CD14-positive monocyte (primary cell): ENCODE measurements at regions not wholly inside any gene's neighbourhood (a gene's known extent, or its start where the extent isn't known, plus 50 kb on each side); places are given as distances from the start of the nearest gene placed in this dataset.

Experiments
- DNase-seq, 3 donors: peaks; one replicate each; pipeline ENCODE4 v3.0.0-alpha.2; 2011 to 2022
- H2AFZ ChIP-seq: 2 replicates; pipeline ENCODE4 v1.6.0; 2012; ENCODE audit warnings: mild to moderate bottlenecking, low read depth, low read length, inconsistent platforms; ENCODE audit not compliant: insufficient read depth, poor library complexity, severe bottlenecking
- H3K27ac ChIP-seq, 2 donors: 1 replicate in 1 of 2; 2 replicates in 1 of 2; pipeline ENCODE4 v1.5.1; 2012 to 2013; ENCODE audit warnings: low read length in 2 of 2, control low read depth in 1 of 2, inconsistent platforms in 1 of 2, low read depth in 1 of 2, mild to moderate bottlenecking in 1 of 2
- H3K27me3 ChIP-seq, 2 donors: one replicate each; pipeline versions ENCODE4 v1.6.0 to v1.6.1; 2011 to 2013; ENCODE audit warnings: low read length in 2 of 2; ENCODE audit not compliant: control insufficient read depth in 2 of 2, insufficient read depth in 2 of 2
- H3K36me3 ChIP-seq, 2 donors: replicated peaks in 1 of 2; 1 replicate in 1 of 2; 2 replicates in 1 of 2; pipeline versions ENCODE4 v1.5.1 to v1.6.1; 2012 to 2013; ENCODE audit warnings: low read length in 2 of 2, control low read depth in 1 of 2, inconsistent platforms in 1 of 2, mild to moderate bottlenecking in 1 of 2; ENCODE audit not compliant: insufficient read depth in 2 of 2, control insufficient read depth in 1 of 2
- H3K4me1 ChIP-seq, 2 donors: 1 replicate in 1 of 2; 2 replicates in 1 of 2; pipeline versions ENCODE4 v1.5.1 to v1.6.1; 2012 to 2013; ENCODE audit warnings: low read length in 2 of 2, control low read depth in 1 of 2, inconsistent platforms in 1 of 2, mild to moderate bottlenecking in 1 of 2, moderate library complexity in 1 of 2; ENCODE audit not compliant: insufficient read depth in 2 of 2, control insufficient read depth in 1 of 2
- H3K4me2 ChIP-seq: replicated peaks from 2 replicates; pipeline ENCODE3; 2012; ENCODE audit warnings: low read length, moderate library complexity, mild to moderate bottlenecking; ENCODE audit not compliant: poor library complexity, severe bottlenecking; ENCODE audit errors: extremely low read depth
- H3K4me3 ChIP-seq, 3 experiments: fragments of 200-600 bp in 1 of 3; sonication (generic) in 1 of 3; replicated peaks in 1 of 3; 1 replicate in 2 of 3; 2 replicates in 1 of 3; pipeline ENCODE4 v1.5.1; 2011 to 2013; ENCODE audit warnings: low read length in 3 of 3, mild to moderate bottlenecking in 3 of 3, control low read depth in 2 of 3, low read depth in 2 of 3, inconsistent platforms in 1 of 3, moderate library complexity in 1 of 3
- H3K79me2 ChIP-seq: 2 replicates; pipeline ENCODE4 v1.6.0; 2012; ENCODE audit warnings: mild to moderate bottlenecking, control low read depth, inconsistent platforms, low read length, moderate library complexity; ENCODE audit not compliant: insufficient read depth
- H3K9ac ChIP-seq: 2 replicates; pipeline ENCODE4 v1.6.0; 2017; ENCODE audit warnings: low read length, mild to moderate bottlenecking; ENCODE audit not compliant: insufficient read depth, poor library complexity, severe bottlenecking
- H3K9me3 ChIP-seq, 2 donors: replicated peaks in 1 of 2; 1 replicate in 1 of 2; 2 replicates in 1 of 2; pipeline versions ENCODE4 v1.5.1 to v1.6.1; 2012 to 2013; ENCODE audit warnings: low read length in 2 of 2, control low read depth in 1 of 2; ENCODE audit not compliant: control insufficient read depth in 1 of 2, insufficient read depth in 1 of 2
- H4K20me1 ChIP-seq: 2 replicates; pipeline ENCODE4 v1.6.0; 2012; ENCODE audit warnings: mild to moderate bottlenecking, low read length, control low read depth, moderate library complexity; ENCODE audit not compliant: insufficient read depth
- H3K27ac Mint-ChIP-seq, 7 donors: one replicate each; pipeline ENCODE4 v1.8.0; 2020; ENCODE audit warnings: mild to moderate bottlenecking in 7 of 7, mixed read lengths in 7 of 7, moderate library complexity in 6 of 7, inconsistent platforms in 2 of 7
- H3K27me3 Mint-ChIP-seq, 3 donors: one replicate each; pipeline ENCODE4 v1.8.0; 2021 to 2022; ENCODE audit warnings: low read depth in 3 of 3, mild to moderate bottlenecking in 3 of 3, mixed read lengths in 3 of 3, moderate library complexity in 3 of 3, inconsistent platforms in 1 of 3
- H3K36me3 Mint-ChIP-seq, 2 donors: one replicate each; pipeline ENCODE4 v1.8.0; 2020; ENCODE audit warnings: mixed read lengths in 2 of 2, inconsistent platforms in 1 of 2, mild to moderate bottlenecking in 1 of 2
- H3K4me1 Mint-ChIP-seq: one replicate; pipeline ENCODE4 v1.8.0; 2020; ENCODE audit warnings: mild to moderate bottlenecking, mixed read lengths
- H3K4me3 Mint-ChIP-seq, 2 donors: one replicate each; pipeline ENCODE4 v1.8.0; 2020; ENCODE audit warnings: mild to moderate bottlenecking in 2 of 2, mixed read lengths in 2 of 2, moderate library complexity in 1 of 2
- H3K9me3 Mint-ChIP-seq, 7 donors: one replicate each; pipeline ENCODE4 v1.8.0; 2020 to 2022; ENCODE audit warnings: mixed read lengths in 7 of 7, mild to moderate bottlenecking in 6 of 7, moderate library complexity in 6 of 7, inconsistent platforms in 2 of 7
- WGBS: methylation state at CpG from one replicate; pipeline ENCODE4 v1.1.5; 2013; ENCODE audit warnings: missing lambda C conversion rate; ENCODE audit not compliant: insufficient coverage; 5-methylcytosine and 5-hydroxymethylcytosine counted together
- intact Hi-C, 2 donors: fragments of 100-400 bp; cut with micrococcal nuclease; formaldehyde crosslinking; loops; one replicate each; pipeline versions ENCODE4 v1.15.0 to v1.15.1; 2023
- TF ChIP-seq, protein P1 (sequence below): fragments of 200-600 bp; IDR thresholded peaks from one replicate; pipeline ENCODE4 v1.8.0; 2022; ENCODE audit warnings: antibody characterized with exemption, mild to moderate bottlenecking

DNA sequence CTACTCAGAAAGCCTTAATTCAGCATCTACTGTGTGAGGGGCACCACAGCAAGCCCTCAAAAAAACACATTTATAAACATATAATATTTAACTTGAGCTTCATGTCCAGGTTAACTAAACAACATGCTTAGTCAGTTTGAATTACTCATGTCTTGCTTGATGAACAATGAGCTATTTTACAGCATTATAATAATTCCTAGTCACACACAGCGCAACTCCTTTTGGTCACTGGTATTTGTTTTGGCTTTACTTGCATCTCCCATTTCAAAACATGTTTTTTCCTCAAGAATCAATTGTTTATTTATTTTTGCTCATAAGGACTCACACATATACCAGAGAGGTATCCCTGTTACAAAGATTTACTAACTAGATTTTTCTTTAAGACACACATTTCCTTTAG, 616.7 kb upstream of the DAB2 start:
- no peaks in the 10 kb centered on the region for H3K4me1 ChIP-seq
- no peaks in the 10 kb centered on the region for H3K9me3 ChIP-seq
- no peak overlapping the region for H3K4me3 ChIP-seq
- Mint-ChIP-seq H3K27ac (no peak overlapping the region), H3K27me3 (peaks cover 0 to 2% (median 0%) of the 10 kb centered on the region in 3 donors), H3K36me3 (no peaks in the 10 kb centered on the region), H3K9me3 (peaks cover 0 to 4% (median 1%) of the 10 kb centered on the region in 7 donors), H3K4me3 (no peak overlapping the region), H3K4me1 (peaks cover 5% of the 10 kb centered on the region)
- H3K9ac ChIP-seq, result no peak overlapping the region
- no peaks in the 10 kb centered on the region for H3K36me3 ChIP-seq
- no peaks in the 10 kb centered on the region for H4K20me1 ChIP-seq
- no peak overlapping the region for H3K4me2 ChIP-seq
- H3K27ac ChIP-seq, result no peak overlapping the region
- TF ChIP-seq, protein P1, sequence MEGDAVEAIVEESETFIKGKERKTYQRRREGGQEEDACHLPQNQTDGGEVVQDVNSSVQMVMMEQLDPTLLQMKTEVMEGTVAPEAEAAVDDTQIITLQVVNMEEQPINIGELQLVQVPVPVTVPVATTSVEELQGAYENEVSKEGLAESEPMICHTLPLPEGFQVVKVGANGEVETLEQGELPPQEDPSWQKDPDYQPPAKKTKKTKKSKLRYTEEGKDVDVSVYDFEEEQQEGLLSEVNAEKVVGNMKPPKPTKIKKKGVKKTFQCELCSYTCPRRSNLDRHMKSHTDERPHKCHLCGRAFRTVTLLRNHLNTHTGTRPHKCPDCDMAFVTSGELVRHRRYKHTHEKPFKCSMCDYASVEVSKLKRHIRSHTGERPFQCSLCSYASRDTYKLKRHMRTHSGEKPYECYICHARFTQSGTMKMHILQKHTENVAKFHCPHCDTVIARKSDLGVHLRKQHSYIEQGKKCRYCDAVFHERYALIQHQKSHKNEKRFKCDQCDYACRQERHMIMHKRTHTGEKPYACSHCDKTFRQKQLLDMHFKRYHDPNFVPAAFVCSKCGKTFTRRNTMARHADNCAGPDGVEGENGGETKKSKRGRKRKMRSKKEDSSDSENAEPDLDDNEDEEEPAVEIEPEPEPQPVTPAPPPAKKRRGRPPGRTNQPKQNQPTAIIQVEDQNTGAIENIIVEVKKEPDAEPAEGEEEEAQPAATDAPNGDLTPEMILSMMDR, result no peak
- DNase-seq, result no peak
- intact Hi-C loops, result no loop called here
- no peak overlapping the region for H2AFZ ChIP-seq
- no CpG with 5 or more reads among the region's 1 CpG for WGBS
- no peaks in the 10 kb centered on the region for H3K79me2 ChIP-seq
- no peaks in the 10 kb centered on the region for H3K27me3 ChIP-seq

DNA sequence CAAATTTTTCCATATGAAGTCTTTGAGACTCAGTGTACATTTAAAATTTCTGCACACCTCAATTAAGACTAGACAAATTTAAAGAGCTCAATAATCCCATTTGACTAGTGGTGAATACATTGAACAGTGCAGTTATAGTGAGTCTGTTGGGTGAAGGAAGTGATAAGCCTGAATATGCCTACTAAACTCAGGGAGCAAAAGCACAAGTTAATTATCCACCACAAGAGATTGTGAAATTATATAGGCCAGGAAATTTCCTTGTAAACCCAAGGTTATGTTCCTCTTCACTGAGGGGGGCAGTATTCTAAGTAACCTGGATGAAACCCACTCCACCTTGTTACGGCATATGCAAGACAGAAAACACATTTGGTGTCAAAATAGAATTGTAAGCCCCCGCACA, 612.9 kb upstream of the DAB2 start:
- no peak for DNase-seq
- no peak overlapping the region for H3K4me3 Mint-ChIP-seq
- Histone ChIP-seq H3K9ac (no peak overlapping the region), H3K4me1 (no peaks in the 10 kb centered on the region), H3K27me3 (no peaks in the 10 kb centered on the region), H3K9me3 (no peaks in the 10 kb centered on the region), H3K4me3 (no peak overlapping the region), H3K79me2 (no peaks in the 10 kb centered on the region), H4K20me1 (no peaks in the 10 kb centered on the region), H3K36me3 (no peaks in the 10 kb centered on the region), H3K4me2 (no peak overlapping the region), H3K27ac (no peak overlapping the region), H2AFZ (no peak overlapping the region)
- H3K27me3 Mint-ChIP-seq, result no peaks in the 10 kb centered on the region
- H3K4me1 Mint-ChIP-seq, result no peaks in the 10 kb centered on the region
- TF ChIP-seq, protein P1, result no peak
- peaks cover 0 to 1% (median 0%) of the 10 kb centered on the region in 7 donors for H3K9me3 Mint-ChIP-seq
- WGBS, result no CpG with 5 or more reads among the region's 2 CpGs
- no peak overlapping the region for H3K27ac Mint-ChIP-seq
- intact Hi-C loops, result no loop called here
- no peaks in the 10 kb centered on the region for H3K36me3 Mint-ChIP-seq
